ENCODE measurements at regions not wholly inside any gene's neighbourhood (a gene's known extent, or its start where the extent isn't known, plus 50 kb on each side); places are given as distances from the start of the nearest gene placed in this dataset.

DNA sequence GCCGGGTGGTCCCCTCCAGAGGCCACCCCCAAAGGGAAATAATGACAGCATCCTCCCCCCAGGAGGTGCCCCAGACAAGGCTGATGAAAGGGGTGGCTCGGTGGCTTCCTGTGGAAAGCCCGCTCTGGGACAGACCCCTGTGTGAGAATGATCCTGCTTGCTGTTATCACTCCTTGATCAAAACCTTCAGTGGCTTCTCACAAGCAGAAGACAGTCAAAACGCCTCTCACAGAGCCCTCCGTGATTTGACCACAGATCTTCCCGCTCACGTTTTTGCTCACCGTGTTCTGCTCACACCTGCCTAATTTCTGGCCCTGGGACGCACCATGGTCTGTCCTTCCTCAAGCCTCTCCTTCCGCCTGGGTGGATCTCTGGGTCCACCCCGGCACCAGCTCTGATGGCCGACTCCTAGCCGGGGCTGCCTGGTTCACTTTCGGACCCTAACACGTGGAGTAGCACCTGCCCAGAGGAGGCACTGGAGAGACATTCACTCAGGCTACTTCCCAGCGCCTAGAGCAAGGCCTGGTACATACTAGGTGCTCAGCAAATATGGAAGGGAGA, 210.4 kb downstream of the ANKRD60 start:
- TF ChIP-seq ELF1 (IDR thresholded peaks at IDR 0.05; ENCODE audit: borderline replicate concordance, low read depth) (no peak), POLR2A (IDR thresholded peaks at IDR 0.05; ENCODE audit: borderline replicate concordance, extremely low read depth, insufficient read depth, insufficient read length) (no peak), YY1 (IDR thresholded peaks at IDR 0.05; ENCODE audit: extremely low read depth, insufficient replicate concordance, low read depth, low read length) (no peak), SIN3A (IDR thresholded peaks at IDR 0.05; ENCODE audit: low read depth) (no peak), RAD21 (IDR thresholded peaks at IDR 0.05; ENCODE audit: low read depth) (no peak; the same call in 1 of the 2 replicates), CBX3 (IDR thresholded peaks at IDR 0.05; ENCODE audit: low read depth) (no peak), EZH2 (IDR thresholded peaks at IDR 0.05) (no peak), POLR2AphosphoS5 (IDR thresholded peaks at IDR 0.05; ENCODE audit: low read depth, low read length) (no peak)
- TF ChIP-seq, protein P1, sequence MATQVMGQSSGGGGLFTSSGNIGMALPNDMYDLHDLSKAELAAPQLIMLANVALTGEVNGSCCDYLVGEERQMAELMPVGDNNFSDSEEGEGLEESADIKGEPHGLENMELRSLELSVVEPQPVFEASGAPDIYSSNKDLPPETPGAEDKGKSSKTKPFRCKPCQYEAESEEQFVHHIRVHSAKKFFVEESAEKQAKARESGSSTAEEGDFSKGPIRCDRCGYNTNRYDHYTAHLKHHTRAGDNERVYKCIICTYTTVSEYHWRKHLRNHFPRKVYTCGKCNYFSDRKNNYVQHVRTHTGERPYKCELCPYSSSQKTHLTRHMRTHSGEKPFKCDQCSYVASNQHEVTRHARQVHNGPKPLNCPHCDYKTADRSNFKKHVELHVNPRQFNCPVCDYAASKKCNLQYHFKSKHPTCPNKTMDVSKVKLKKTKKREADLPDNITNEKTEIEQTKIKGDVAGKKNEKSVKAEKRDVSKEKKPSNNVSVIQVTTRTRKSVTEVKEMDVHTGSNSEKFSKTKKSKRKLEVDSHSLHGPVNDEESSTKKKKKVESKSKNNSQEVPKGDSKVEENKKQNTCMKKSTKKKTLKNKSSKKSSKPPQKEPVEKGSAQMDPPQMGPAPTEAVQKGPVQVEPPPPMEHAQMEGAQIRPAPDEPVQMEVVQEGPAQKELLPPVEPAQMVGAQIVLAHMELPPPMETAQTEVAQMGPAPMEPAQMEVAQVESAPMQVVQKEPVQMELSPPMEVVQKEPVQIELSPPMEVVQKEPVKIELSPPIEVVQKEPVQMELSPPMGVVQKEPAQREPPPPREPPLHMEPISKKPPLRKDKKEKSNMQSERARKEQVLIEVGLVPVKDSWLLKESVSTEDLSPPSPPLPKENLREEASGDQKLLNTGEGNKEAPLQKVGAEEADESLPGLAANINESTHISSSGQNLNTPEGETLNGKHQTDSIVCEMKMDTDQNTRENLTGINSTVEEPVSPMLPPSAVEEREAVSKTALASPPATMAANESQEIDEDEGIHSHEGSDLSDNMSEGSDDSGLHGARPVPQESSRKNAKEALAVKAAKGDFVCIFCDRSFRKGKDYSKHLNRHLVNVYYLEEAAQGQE (IDR thresholded peaks at IDR 0.05; ENCODE audit: low read depth) = no peak
- Histone ChIP-seq H3K9me3 (ENCODE audit: control insufficient read depth in 1 of 2, insufficient read depth in 1 of 2, low read depth in 1 of 2, low read length in 2 of 2) (no peaks in the 10 kb centered on the region), H3K27ac (ENCODE audit: low read depth, low read length) (peak overlapping the region; percentile 33; the same call in 1 of the 2 replicates), H2AFZ (ENCODE audit: low read depth, low read length, poor library complexity, severe bottlenecking) (no peak overlapping the region), H3K4me3 (replicated peaks in 1 of 2; ENCODE audit: low read depth in 1 of 2, low read length in 2 of 2) (peak overlapping the region in 1 of 2 experiments; percentile 11; a peak in 1 of 4 replicates), H3K4me2 (ENCODE audit: low read length) (peak overlapping the region; percentile 74), H3K27me3 (ENCODE audit: insufficient read depth, low read length) (peaks cover 14% of the 10 kb centered on the region), H3K9ac (ENCODE audit: low read length) (0 out of 2 replicates have a peak overlapping the region, but pooled peaks have one; percentile 47), H3K36me3 (ENCODE audit: control insufficient read depth in 1 of 2, insufficient read depth in 2 of 2, low read length in 2 of 2) (no peaks in the 10 kb centered on the region), H4K20me1 (ENCODE audit: insufficient read depth) (no peaks in the 10 kb centered on the region), H3K79me2 (ENCODE audit: insufficient read depth, low read length) (no peaks in the 10 kb centered on the region), H3K4me1 (ENCODE audit: control insufficient read depth in 1 of 2, insufficient read depth in 2 of 2, low read length in 2 of 2) (peaks cover 4 to 50% of the 10 kb centered on the region in 2 experiments; a peak in 3 of 4 replicates), H3K9me2 (ENCODE audit: insufficient read depth) (no peaks in the 10 kb centered on the region)
- DNase-seq (ENCODE audit: low read depth, low spot score) (no peak), ATAC-seq (peak; percentile 22)
- ChIA-PET RAD21 (ENCODE audit: low non-redundant PET in 1 of 2, low total read pairs in 2 of 2, uncharacterized antibody in 2 of 2, unreplicated experiment in 2 of 2) (no interaction called here), POLR2A (no interaction called here), CTCF (no interaction called here)
- BruUV-seq (replicated peaks) = no TSS peak
- intact Hi-C loops (cut with micrococcal nuclease) = no loop called here

Data from HCT116 (cell line).